RKO (cell line): ENCODE measurements at regions not wholly inside any gene's neighbourhood (a gene's known extent, or its start where the extent isn't known, plus 50 kb on each side); places are given as distances from the start of the nearest gene placed in this dataset.

Source experiments
- DNase-seq: peaks from one replicate; pipeline ENCODE4 v3.0.0-alpha.2; 2016; ENCODE audit warnings: low spot score

DNA sequence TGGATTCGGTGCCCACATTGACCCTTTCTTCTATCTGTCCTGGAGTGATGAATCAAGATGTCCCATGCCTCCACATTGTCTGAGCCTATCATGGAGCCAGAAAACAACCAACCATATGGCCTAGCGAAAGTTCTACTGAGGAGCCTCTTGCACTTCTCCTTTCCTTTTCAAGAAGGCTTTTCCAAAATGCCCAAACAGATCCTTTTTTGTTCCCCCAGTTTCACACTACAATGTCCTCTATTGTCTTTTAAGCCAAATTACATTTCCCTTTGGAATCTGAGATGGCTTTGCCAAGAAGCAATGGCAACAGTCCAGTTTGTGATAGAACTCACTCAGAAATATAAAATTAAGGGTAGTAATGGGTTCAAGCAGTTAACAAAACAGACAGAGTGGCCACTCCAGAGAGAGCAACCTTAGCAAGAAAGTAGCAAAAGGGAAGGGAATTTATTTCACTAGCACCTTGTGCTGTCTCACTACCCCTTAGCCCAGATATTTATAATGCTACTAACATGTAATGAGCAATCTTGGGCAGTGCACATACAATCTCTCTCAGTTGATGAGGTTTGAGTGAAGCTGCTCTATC, 194.6 kb upstream of the PDE1C start:
- DNase-seq = no peak

DNA sequence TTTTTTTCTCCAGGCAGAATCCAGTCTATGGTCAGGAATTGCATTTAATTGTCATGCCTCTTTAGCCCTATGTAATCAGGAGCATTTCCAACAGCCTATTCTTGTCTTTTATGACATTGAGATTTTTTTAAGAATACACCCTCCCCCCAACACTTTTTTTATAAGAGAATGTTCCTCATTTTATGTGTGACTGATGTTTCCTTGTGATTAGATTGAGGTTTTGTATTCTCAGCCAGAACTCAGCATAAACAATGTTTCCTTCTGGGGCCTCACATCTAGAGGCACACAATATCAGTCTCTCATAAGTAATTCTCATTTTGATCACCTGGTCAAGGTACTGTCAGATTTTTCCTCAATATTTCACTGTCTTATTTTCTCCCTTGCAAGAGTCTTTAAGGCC, 193.4 kb upstream of the PDE1C start:
- no peak for DNase-seq

DNA sequence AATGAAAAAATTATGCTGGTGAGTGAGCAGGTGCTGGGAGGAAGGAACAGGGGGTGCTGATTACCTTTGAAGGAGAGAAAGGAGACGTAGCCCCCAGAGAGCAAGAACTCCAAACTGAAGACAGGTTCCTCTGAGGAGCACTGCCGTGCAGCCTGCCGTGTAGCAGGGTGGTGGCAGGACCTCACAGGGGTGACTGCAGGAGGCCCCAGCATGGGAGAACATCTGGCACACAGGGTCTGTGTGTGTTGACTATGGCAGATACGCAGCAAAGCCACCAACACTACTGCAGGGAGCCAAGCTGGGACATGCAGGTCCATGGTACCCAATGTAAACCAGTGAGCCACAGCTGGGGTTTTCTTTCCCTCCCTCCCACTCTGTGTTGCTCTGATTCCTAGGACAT, 192.1 kb upstream of the PDE1C start:
- no peak for DNase-seq

DNA sequence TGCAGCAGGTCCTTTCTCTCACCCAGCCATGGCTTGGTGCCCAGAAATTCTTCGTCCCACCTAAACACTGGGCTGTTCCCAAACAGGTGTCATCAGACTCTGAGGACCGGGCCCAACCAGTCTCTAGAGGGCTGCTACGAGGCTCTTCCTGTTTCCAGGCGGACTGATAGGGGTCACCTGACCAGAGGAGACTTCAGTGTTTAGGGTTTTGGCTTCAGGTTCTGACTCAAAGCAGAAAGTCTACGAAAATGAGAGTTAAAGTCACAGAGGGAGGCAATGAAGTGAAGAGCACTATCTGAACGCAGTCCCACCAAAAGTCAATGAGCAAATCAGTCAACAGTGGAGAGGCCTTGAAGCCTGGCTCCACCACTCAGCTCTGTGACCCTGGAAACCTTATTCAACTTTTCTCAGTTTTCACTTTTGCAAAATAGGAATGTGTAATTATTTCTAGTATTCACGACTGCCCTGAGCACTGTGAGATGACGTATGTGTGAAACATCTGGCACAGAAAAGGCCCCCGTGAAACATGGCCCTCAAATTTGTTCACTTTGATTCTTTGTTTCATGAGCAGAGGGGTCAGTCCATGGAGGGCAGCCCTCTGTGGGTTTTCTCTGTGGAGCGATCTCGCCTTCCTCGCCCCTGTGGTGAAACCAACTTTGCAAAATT, 189.9 kb upstream of the PDE1C start:
- no peak for DNase-seq

DNA sequence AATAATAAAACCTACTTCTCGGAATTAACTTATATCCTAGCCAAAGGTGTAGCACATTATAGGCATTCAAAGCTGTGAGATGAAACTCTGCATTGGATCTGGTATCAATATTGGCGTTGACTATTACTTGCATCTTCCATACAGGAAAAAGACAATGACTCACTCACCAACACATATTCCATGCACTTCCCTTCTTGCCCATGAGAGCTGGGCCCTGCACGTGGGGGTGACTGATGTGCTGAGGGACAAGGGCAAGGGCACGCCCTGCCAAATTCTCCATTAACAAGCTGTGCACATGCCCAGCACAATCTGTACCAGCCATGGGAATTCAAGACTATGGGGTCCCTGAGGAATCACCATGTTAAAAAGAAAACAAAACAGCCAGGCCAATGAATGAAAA, 188.1 kb upstream of the PDE1C start:
- DNase-seq = no peak

DNA sequence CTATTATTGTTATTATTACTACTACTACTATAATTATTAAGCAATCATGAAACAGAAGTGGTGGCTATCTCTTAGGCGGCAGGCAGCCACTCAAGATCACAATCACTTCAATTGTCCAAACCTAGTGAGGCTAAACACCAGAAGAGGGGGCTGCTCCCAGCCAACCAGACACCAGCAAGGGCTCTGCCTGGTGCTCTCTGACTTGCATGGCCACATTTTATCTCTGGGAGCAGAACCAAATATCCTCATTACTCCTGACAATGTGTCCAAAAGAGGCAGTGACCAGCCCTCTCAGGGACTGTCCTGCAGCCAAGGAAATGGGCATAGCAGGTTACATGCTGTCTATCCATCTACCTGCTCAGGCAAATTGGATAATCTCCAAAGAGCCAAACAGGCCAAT, 187.4 kb upstream of the PDE1C start:
- no peak for DNase-seq

DNA sequence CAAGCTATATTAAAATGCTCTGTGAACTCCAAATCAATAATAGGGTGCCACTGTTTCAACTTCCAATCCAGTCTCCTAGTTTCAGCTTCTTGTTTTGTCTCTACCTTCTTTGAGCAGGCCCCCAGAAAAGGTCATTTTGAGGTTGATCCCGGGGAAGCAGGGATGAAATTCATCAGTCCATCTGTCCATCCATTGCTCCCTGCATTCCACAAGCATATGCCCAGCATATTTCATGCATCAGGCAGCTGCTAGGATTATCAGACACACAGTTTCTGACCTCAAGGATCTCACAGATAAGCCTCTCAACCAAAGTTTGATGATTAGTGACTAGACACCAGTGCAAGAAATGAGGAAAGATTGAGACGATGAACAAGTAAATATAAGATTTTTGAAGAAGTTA, 186.6 kb upstream of the PDE1C start:
- DNase-seq = no peak

DNA sequence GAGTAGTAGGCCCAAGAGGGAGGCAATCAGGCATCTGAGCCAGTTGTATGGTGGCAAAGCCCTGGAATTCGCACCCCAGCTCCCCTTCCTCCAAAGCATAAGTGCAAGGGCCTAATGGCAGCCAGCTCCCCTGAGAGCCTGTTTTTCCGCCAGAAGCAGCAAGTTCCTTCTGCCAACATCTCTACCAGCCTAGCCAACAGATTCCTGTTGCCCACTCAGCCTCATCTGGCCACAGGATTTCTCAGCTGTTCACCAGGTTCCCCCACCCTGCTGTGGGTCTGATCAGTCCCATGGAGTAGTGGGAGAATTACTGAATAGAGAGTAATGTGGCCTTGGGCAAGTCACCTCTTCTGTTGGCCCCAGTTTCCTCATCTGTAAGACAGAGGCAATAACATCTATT, 186.2 kb upstream of the PDE1C start:
- DNase-seq = no peak

DNA sequence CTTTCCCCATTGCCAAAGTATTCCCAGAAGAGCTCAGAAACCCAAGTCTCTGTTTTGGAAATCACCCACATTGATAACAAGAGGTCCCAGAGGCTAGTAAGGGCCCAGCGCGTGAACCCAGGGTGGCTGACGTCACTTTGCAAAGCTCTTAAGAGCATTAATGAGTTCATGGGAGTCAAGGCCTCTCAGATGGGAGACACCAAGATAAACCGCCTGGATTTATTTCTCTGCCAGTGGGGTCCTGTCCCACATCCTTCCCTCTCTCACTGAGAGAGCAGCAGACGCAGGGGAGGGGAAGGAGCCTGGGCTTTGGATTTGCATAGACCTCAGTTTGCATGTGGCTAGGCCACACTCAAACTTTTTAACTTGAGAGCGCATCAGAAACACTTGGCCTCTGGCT, 184.8 kb upstream of the PDE1C start:
- no peak for DNase-seq

DNA sequence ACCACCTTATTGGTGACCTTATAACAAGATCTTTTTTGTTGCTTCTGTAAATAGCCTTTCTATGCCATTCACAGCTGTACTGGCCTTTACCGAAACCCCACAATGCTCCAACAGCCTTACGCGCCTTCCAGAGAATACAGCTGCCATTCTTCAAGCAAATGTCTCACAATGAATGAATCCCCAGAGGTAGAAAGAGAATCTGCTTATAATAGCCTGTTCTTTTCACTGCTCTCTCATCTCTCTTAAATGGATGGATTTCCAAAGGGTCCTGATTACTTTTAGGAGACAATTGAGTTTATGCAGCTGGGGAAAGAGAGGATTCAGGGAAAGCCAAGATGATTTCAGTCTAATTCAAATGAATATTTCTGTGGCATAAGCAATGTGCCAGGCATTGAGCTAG, 183.1 kb upstream of the PDE1C start:
- DNase-seq = no peak

DNA sequence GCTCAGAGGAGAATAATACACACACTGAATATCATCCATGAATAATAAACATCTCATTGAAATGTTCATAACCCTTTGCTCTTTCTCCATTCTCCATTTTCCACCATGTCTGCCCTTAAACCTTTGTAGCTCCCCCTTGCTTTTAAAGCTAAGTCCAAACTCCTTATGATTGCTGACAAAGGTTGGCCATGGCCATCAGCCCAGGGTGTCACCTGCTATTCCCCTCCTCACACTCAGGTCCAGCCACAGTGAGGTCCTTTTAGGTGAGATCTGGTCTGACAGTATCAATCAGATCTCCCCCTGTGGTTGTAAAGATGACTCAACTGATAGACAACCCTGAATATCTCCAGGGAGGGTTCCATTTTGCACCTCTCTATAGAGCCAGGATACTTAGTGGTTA, 181.5 kb upstream of the PDE1C start:
- no peak for DNase-seq

DNA sequence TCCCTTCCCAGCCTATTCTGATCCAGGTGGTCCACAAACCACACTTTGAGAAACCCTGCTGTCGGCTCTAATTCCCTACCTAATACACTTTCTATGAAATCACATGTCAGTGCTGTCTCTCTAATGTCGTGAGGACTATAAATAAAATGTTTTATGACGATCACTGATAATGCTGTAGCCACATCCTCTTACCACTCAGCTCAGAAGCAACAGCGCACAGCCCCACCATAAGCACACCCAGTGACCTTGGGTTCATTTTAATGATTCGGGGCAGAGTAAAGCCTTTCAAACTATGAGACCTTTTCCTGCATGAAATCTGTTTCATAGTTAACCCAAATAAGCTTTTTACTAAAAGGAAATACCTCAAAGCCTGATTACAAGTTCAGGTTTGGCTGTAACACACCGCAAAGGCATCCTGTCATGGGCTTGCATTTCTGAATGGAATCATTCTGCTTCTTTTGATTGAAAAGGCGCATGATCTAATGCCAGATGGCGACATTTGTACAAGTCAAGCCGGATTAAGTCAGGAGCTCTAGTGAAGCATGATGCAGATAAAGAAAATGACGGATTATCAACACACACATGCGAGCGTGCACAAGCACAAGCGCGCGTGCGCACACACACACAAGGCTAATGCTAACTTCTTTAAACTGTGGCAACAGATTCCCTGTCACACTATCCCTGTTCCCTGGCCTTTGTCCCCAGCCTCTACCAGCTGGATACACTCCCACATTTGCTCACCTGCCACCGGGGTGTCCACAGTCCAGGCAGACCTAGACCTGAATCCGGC, 180.5 kb upstream of the PDE1C start:
- DNase-seq = no peak

DNA sequence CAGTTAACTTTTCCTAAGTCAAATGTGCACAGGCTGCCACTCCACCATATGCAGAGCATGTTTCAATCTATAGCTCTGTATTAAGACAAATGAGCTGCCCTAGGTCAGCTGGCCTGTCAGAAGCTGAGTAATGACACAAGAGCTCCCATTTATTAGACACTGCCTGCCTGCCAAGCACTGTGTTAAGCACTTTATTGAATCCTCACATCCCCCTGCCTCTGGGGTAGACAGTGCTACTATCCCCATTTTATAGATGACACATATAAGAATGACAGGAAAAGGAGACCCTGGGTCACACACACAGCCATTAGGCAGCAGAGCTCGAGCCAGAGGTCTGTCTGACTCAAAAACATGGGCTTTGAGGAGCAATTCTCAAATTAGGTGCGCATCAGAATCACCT, 179.8 kb upstream of the PDE1C start:
- no peak for DNase-seq

DNA sequence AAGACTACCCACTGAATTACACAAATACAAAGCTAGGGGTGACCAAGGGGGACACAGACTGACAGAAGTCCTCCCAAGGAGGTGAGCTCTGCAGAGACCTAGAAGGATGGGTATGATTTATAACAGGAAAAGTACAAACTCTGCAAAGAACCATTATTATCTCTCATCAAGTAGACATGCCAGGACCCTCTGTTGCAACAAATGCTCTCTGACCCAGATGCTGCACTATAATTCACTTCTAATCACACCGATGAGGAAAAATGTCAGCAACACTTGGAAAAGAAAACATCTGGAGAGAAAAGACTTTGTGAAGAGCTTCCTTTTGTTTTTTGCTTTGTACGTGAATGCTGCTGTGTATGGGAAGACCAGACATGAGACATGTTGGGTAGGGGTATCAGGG, 178.3 kb upstream of the PDE1C start:
- DNase-seq = no peak

DNA sequence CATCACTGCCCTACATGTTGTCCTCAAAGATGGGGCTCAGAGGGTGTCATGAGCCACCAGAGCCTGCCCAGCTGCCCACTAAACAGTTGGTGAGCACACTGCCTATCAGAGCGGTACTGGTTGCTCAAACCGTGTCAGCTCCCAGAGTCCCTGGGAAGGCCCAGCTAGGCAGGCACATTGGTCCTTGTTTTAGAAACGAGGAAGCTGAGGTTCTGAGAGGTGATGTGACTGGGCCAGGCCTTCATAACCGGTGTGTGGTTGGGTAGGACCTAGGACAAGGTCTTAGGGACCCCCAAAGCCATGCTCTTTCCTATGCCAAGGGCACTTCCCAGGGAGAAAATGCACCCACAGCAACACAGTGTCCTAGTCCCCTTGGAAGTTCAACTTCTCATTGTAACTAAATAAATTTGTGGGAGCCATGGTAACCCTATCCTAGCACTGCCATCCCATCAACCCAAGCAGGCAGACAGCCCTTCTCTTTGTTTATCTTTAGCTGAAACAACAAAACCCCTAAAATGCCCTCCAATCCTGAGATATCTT, 174.7 kb upstream of the PDE1C start:
- no peak for DNase-seq

DNA sequence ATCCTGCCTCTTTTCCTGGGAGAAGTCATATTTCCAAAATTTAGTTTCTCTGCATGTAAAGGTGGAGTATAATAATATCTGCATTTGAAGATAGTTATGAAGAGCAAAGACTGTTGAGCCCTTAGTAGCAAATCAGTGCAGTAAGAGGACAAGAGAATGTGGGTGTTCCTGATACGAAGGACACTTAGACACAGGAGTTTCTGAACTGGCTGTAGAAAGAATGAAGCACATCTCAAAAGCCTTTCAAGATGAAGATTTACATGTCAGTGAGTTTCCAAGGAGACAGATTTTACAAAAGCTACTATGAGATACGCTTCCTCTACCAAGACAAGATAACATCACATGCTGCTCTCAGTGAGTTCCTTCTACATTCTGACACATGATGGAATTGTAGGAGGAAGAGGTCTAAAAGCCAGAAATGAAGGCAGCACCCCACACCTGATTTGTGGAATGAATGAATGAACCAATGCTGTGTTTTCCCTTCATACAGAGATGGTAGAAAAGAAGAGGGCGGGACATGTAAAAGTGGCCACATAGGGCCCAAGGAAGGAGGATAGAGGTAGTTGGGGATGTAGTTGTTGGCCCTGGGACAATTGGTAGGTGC, 173.6 kb upstream of the PDE1C start:
- DNase-seq = no peak

DNA sequence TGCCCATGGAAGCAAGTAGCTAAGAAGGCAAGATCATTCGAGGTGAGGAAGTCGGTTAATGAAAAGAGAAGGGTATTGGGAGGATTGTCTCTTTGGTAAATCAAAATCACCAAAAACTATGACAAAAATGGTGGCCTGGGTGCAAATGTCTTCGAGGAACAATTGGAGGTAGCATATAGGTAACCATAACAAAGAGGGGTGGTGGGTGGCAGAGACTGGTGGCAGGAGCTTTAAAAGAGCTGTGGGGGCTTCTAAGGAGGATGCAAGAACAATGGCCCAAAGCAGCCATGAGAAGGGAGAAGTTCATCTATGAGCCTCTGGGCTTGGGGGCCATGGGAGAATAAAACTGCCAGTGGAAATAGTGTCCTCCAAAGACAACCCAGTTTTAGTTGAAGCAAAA, 172.2 kb upstream of the PDE1C start:
- no peak for DNase-seq

DNA sequence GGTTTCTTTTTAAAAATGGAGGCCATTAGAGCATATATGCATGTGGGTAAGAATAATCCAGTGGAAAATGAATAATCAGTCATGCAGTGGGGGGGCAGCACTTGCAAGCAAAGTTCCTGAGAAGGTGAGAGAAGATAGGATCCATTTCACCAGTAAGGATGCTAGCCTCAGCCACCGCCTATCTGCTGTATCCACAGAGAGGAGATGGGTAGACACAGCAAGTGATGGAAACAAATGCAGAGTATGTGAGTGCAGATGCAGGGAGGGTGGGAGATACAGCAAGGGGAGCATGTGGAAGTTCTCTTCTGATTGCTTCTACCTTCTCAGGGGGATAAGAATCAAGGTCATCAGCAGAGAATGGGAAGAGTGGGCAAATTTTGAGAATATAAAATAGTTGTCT, 171.4 kb upstream of the PDE1C start:
- no peak for DNase-seq

DNA sequence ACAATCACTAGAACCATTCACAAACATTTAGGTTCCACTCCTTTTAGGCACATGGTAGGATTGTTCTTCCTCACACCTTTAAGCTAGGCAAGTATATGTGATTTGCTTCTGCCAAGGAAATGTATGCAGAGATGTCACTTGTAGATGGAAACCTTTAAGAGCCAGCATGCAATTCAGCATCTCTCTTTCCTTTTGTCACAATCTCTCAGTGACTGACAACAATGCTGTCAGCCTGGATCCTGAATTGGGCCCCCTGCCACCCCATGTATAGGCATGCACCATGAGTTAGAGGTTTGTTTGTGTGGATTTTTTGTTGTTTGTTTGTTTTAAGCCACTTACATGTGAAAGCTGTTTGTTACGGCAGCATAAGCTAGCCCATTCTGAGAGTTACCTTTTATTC, 169.6 kb upstream of the PDE1C start:
- no peak for DNase-seq

DNA sequence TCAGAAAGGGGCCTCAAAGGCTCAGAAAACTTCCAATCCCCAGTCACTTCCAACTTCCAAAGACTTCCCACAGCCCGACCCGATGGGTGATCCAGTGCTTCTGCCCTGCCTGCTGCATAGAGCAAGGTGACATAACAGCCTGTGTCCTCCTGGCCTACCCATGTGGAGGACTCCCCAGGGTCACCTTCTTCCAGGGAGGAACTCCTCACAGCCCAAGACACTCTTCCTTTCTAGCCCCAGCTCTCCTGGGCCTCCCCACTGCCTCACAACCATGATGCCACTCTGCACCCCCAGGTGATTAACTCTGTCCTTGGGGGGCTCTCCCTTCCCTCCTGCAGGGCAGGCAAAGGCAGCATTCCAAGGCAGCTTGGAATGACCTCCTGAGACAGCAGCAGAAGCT, 158.4 kb upstream of the PDE1C start:
- no peak for DNase-seq

DNA sequence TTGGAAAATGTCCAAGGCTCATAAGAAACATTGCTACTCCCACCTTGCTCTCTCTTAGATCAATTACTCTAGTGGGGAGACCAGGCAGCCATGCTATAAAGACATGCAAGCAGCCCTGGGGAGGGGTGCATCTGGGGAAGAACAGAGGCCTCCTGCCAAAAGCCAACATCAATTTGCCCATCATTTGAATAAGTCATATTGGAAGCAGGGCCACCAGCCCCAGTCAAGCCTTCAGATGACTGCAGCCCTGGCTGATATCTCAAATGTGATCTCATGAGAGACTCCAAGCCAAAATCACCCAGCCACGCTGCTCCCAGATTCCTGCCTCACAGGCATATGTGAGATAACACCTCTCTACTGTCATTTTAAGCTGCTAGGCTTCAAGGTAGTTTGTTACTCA, 157.5 kb upstream of the PDE1C start:
- no peak for DNase-seq

DNA sequence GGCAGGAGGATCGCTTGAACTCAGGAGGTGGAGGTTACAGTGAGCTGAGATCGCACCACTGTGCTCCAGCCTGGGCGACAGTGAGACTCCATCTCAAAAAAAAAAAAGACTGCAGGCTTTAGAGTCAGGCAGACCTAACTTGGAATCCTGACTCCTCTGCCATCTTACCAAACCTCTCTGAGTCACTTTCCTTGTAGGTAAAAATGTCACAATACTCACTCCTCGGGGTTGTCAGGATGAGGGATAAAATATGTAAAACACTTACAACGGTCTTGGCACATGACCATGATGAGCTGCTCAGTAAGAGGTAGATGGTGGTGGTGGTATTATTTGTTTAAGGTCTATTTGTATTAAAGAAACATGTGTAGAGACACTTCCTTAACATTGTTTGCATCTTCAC, 154.1 kb upstream of the PDE1C start:
- no peak for DNase-seq

DNA sequence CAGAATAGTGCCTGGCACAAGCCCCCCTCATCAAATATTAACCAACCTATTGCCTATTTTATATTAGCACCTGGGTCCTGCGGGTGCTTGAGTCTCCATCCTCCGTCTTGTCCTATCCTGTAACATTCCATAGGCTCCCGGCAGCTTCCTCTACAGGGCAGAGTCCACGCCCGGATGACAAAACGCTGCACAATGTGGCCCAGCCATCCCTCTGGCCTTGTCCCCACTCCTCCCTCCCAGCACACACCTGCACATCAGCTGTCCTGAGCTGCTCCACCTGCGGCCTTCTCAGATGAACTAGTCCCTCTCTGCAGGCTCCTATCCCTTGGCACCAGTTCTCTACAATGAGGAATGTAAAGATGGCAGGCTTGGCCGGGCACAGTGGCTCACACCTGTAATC, 153.5 kb upstream of the PDE1C start:
- no peak for DNase-seq
